ENCODE measurements at regions not wholly inside any gene's neighbourhood (a gene's known extent, or its start where the extent isn't known, plus 50 kb on each side); places are given as distances from the start of the nearest gene placed in this dataset.

DNA sequence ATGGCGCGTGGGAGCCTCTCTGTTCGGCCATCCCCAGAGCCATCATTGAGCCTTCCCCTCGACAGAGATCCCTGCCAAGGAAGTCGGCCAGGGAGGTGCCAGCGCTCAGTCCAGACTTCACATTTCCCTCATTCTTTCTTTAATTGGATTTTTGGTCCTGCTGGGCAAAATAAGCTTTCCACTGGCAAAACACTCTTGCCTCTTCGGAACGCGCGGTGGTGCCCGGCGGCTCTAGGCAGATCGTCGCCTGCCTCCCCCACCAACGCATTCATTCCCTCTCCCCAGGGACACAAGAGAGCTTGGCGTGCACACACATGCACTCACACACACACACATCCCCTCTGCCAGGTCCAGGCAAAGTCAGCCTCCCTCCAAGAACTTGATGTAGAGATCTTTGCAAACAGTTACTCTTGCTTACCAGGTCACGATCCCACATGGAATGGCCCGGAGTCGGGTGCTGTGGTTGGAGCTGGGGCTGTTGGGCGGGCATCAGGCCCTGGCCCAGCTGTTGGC lies 257.1 kb downstream of the BCOR start:
- Histone ChIP-seq H3K79me2 (ENCODE audit: control insufficient read depth, low read length) (no peaks in the 10 kb centered on the region), H3K27me3 (ENCODE audit: control insufficient read depth, low read length) (peaks cover 3% of the 10 kb centered on the region; the same call in 1 of the 2 replicates), H4K20me1 (ENCODE audit: control insufficient read depth, insufficient read depth, low read depth, low read length) (no peaks in the 10 kb centered on the region), H3K36me3 (ENCODE audit: control insufficient read depth, low read length) (no peaks in the 10 kb centered on the region), H3K4me1 (ENCODE audit: control insufficient read depth, low read length) (no peaks in the 10 kb centered on the region), H3K9me2 (replicated peaks; ENCODE audit: control insufficient read depth, low read length) (no peaks in the 10 kb centered on the region), H3F3A (ENCODE audit: control insufficient read depth, insufficient read depth) (no peaks in the 10 kb centered on the region), H3K4me3 (ENCODE audit: low read length) (no peak overlapping the region), H3K4me2 (ENCODE audit: low read length) (no peak overlapping the region), H3K27ac (ENCODE audit: low read depth, low read length) (no peak overlapping the region), H3K9me3 (ENCODE audit: control insufficient read depth, insufficient read depth, low read length) (no peaks in the 10 kb centered on the region)
- TF ChIP-seq EZH2phosphoT487 (IDR thresholded peaks at IDR 0.05; ENCODE audit: borderline replicate concordance, low read length), result no peak
- TF ChIP-seq, protein P1, sequence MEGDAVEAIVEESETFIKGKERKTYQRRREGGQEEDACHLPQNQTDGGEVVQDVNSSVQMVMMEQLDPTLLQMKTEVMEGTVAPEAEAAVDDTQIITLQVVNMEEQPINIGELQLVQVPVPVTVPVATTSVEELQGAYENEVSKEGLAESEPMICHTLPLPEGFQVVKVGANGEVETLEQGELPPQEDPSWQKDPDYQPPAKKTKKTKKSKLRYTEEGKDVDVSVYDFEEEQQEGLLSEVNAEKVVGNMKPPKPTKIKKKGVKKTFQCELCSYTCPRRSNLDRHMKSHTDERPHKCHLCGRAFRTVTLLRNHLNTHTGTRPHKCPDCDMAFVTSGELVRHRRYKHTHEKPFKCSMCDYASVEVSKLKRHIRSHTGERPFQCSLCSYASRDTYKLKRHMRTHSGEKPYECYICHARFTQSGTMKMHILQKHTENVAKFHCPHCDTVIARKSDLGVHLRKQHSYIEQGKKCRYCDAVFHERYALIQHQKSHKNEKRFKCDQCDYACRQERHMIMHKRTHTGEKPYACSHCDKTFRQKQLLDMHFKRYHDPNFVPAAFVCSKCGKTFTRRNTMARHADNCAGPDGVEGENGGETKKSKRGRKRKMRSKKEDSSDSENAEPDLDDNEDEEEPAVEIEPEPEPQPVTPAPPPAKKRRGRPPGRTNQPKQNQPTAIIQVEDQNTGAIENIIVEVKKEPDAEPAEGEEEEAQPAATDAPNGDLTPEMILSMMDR (IDR thresholded peaks at IDR 0.05; ENCODE audit: low read depth, low read length, poor library complexity, severe bottlenecking), result no peak

DNA sequence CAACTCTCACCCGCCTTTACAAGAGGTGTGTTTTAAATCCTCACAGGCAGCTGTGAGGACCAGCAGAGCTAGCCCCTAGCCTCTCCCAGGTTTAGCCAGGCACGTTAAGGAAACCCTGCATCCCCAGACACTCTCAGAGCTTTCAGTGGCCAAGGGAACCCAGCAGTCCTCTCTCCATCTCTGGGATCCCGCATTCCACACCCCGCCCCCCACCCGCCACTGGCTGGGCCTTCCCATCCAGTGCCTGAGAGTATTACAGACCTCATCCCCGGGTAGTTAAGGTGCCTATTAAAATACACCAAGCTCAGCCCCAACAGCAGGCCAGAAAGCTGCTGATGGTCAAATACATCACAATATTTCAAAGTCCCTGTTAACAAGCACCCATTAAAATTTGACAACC lies 256.2 kb downstream of the BCOR start:
- no peaks in the 10 kb centered on the region for H3K79me2 ChIP-seq (ENCODE audit: control insufficient read depth, low read length)
- H3K9me2 ChIP-seq (replicated peaks; ENCODE audit: control insufficient read depth, low read length), result no peaks in the 10 kb centered on the region
- no peaks in the 10 kb centered on the region for H3K36me3 ChIP-seq (ENCODE audit: control insufficient read depth, low read length)
- TF ChIP-seq, protein P1 (IDR thresholded peaks at IDR 0.05; ENCODE audit: low read depth, low read length, poor library complexity, severe bottlenecking), result no peak
- TF ChIP-seq EZH2phosphoT487 (IDR thresholded peaks at IDR 0.05; ENCODE audit: borderline replicate concordance, low read length), result no peak
- no peak overlapping the region for H3K4me3 ChIP-seq (ENCODE audit: low read length)
- H3K27ac ChIP-seq (ENCODE audit: low read depth, low read length), result no peak overlapping the region
- no peaks in the 10 kb centered on the region for H3K4me1 ChIP-seq (ENCODE audit: control insufficient read depth, low read length)
- no peak overlapping the region for H3K4me2 ChIP-seq (ENCODE audit: low read length)
- peaks cover 3% of the 10 kb centered on the region; the same call in 1 of the 2 replicates for H3K27me3 ChIP-seq (ENCODE audit: control insufficient read depth, low read length)
- no peaks in the 10 kb centered on the region for H3F3A ChIP-seq (ENCODE audit: control insufficient read depth, insufficient read depth)
- no peaks in the 10 kb centered on the region for H3K9me3 ChIP-seq (ENCODE audit: control insufficient read depth, insufficient read depth, low read length)
- H4K20me1 ChIP-seq (ENCODE audit: control insufficient read depth, insufficient read depth, low read depth, low read length), result no peaks in the 10 kb centered on the region

DNA sequence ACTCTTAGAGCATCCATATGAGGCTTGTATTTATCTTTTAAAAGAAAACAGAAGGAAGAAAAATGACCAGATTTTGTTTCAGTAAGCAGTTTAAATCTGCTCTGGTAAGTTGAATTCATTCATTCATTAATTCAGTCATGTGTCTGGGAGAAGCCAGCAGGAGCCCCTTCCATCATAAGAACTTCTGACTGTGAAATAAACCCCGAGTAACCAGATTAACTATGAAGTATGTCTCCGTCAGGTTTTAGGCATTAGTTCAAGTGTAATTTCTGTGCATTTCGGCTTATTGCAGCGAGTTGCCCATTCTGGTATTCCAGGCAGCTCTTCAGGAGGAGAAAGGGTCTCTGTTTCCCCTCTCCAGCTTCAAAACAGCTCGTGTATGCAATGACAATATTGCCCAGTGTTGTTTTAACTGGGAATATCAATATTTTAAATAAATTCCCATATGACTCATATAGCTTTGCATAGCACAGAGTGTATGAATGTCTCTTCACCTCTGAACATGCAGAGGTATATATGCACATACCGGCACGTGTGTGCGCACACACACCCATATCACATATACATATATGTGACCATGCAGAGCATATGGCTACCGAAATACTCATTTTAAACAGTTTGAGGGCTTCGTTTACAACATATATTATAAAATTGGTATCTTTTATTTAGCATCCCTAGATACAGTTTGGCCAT lies 255.3 kb downstream of the BCOR start:
- Histone ChIP-seq H3K9me3 (ENCODE audit: control insufficient read depth, insufficient read depth, low read length) (no peaks in the 10 kb centered on the region), H4K20me1 (ENCODE audit: control insufficient read depth, insufficient read depth, low read depth, low read length) (no peaks in the 10 kb centered on the region), H3K27me3 (ENCODE audit: control insufficient read depth, low read length) (no peaks in the 10 kb centered on the region; the same call in 1 of the 2 replicates), H3K9me2 (replicated peaks; ENCODE audit: control insufficient read depth, low read length) (no peaks in the 10 kb centered on the region), H3K27ac (ENCODE audit: low read depth, low read length) (no peak overlapping the region), H3K79me2 (ENCODE audit: control insufficient read depth, low read length) (no peaks in the 10 kb centered on the region), H3K4me1 (ENCODE audit: control insufficient read depth, low read length) (no peaks in the 10 kb centered on the region), H3F3A (ENCODE audit: control insufficient read depth, insufficient read depth) (no peaks in the 10 kb centered on the region), H3K4me3 (ENCODE audit: low read length) (no peak overlapping the region), H3K4me2 (ENCODE audit: low read length) (no peak overlapping the region), H3K36me3 (ENCODE audit: control insufficient read depth, low read length) (no peaks in the 10 kb centered on the region)
- no peak for TF ChIP-seq EZH2phosphoT487 (IDR thresholded peaks at IDR 0.05; ENCODE audit: borderline replicate concordance, low read length)
- TF ChIP-seq, protein P1 (IDR thresholded peaks at IDR 0.05; ENCODE audit: low read depth, low read length, poor library complexity, severe bottlenecking), result no peak

Data from DOHH2 (cell line).